Sigmoid colon (tissue), 4 donors: ENCODE measurements at regions not wholly inside any gene's neighbourhood (a gene's known extent, or its start where the extent isn't known, plus 50 kb on each side); places are given as distances from the start of the nearest gene placed in this dataset.

ENCODE experiments used
- EP300 ChIP-seq, 4 donors: sonication (generic); formaldehyde crosslinking; IDR thresholded peaks; one replicate each; pipeline ENCODE4 v1.6.1; 2017; ENCODE audit warnings: antibody characterized with exemption in 4 of 4
- POLR2A ChIP-seq, 2 donors: fragments of 450-650 bp; IDR thresholded peaks; one replicate each; pipeline ENCODE4 v1.6.1; 2016; ENCODE audit warnings: antibody characterized with exemption in 2 of 2, mild to moderate bottlenecking in 2 of 2, moderate library complexity in 2 of 2
- TF ChIP-seq, protein P1 (sequence below), 4 experiments: fragments of 450-650 bp in 3 of 4; fragments of 200-600 bp in 1 of 4; IDR thresholded peaks; one replicate each; pipeline ENCODE4 v1.5.1; 2016 to 2019; ENCODE audit warnings: antibody characterized with exemption in 4 of 4, mild to moderate bottlenecking in 3 of 4, moderate library complexity in 2 of 4

DNA sequence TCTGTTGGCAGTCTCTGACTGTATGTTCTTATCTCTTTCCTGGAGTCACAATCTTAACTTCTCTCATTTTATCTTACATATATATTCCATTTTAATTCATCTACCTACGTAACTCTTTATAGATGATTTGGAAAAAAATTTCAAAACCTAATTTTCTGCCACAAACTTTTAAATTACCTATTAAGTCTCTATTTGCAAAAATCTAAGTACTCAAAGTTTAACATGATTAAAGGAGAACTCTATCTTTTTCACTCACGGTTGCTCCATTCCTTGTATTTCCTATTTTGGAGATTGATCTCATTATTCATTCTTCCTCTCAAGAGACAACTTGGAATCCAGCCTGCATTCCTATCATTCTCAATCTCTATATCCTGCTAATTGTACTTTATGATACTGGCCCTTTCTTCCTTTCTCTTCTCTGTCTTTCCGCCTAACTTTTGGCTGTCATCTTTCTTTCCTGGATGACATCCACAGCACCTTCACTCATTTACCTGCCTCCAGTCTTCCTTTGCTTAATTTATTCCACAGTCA lies 1071.1 kb upstream of the CITED2 start:
- TF ChIP-seq, protein P1, sequence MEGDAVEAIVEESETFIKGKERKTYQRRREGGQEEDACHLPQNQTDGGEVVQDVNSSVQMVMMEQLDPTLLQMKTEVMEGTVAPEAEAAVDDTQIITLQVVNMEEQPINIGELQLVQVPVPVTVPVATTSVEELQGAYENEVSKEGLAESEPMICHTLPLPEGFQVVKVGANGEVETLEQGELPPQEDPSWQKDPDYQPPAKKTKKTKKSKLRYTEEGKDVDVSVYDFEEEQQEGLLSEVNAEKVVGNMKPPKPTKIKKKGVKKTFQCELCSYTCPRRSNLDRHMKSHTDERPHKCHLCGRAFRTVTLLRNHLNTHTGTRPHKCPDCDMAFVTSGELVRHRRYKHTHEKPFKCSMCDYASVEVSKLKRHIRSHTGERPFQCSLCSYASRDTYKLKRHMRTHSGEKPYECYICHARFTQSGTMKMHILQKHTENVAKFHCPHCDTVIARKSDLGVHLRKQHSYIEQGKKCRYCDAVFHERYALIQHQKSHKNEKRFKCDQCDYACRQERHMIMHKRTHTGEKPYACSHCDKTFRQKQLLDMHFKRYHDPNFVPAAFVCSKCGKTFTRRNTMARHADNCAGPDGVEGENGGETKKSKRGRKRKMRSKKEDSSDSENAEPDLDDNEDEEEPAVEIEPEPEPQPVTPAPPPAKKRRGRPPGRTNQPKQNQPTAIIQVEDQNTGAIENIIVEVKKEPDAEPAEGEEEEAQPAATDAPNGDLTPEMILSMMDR (IDR thresholded peaks at IDR 0.05), result no peak
- TF ChIP-seq POLR2A (IDR thresholded peaks at IDR 0.05), result no peak
- TF ChIP-seq EP300 (IDR thresholded peaks at IDR 0.05), result no peak
